NCI-H1105 (cell line): ENCODE measurements at regions not wholly inside any gene's neighbourhood (a gene's known extent, or its start where the extent isn't known, plus 50 kb on each side); places are given as distances from the start of the nearest gene placed in this dataset.
"Not testable (repeated sequence)": the region's sequence is repeated elsewhere in the genome, so short reads cannot be mapped to it uniquely, and the experiment has no call there.

Experiments used
- DNase-seq: peaks from one replicate; lab custom pipeline; 2025; lab: John Stamatoyannopoulos, UW

GRCh38 chr3:26375843-26376530 lies 246.6 kb upstream of the LRRC3B start:
- DNase-seq = no peak

- no peak for DNase-seq
Observed at GRCh38 chr3:26381411-26381810, 241.2 kb upstream of the LRRC3B start.

GRCh38 chr3:26406636-26407035 lies 215.9 kb upstream of the LRRC3B start:
- DNase-seq = no peak

- no peak for DNase-seq
Observed at GRCh38 chr3:26418553-26418952, 204.0 kb upstream of the LRRC3B start.

GRCh38 chr3:26422415-26422814 lies 200.2 kb upstream of the LRRC3B start:
- no peak for DNase-seq

GRCh38 chr3:26425076-26425475 lies 197.5 kb upstream of the LRRC3B start:
- DNase-seq = no peak

- no peak for DNase-seq
Observed at GRCh38 chr3:26428992-26429391, 193.6 kb upstream of the LRRC3B start.

- DNase-seq = no peak
Observed at GRCh38 chr3:26437678-26438077, 184.9 kb upstream of the LRRC3B start.

- no peak for DNase-seq
Observed at GRCh38 chr3:26438325-26438940, 184.1 kb upstream of the LRRC3B start.

GRCh38 chr3:26438981-26439884 lies 183.3 kb upstream of the LRRC3B start:
- DNase-seq = no peak

GRCh38 chr3:26449996-26450395 lies 172.6 kb upstream of the LRRC3B start:
- no peak for DNase-seq

- no peak for DNase-seq
Observed at GRCh38 chr3:26452363-26452762, 170.2 kb upstream of the LRRC3B start.

- no peak for DNase-seq
Observed at GRCh38 chr3:26460985-26461384, 161.6 kb upstream of the LRRC3B start.

GRCh38 chr3:26472345-26472744 lies 150.2 kb upstream of the LRRC3B start:
- DNase-seq = no peak

GRCh38 chr3:26474706-26475105 lies 147.9 kb upstream of the LRRC3B start:
- DNase-seq = no peak

GRCh38 chr3:26480377-26480776 lies 142.2 kb upstream of the LRRC3B start:
- no peak for DNase-seq

- DNase-seq = no peak
Observed at GRCh38 chr3:26484140-26484539, 138.4 kb upstream of the LRRC3B start.

GRCh38 chr3:26498271-26498670 lies 124.3 kb upstream of the LRRC3B start:
- DNase-seq = no peak

GRCh38 chr3:26505399-26505798 lies 117.2 kb upstream of the LRRC3B start:
- no peak for DNase-seq

- DNase-seq = not testable (repeated sequence)
Observed at GRCh38 chr3:26514445-26515029, 108.0 kb upstream of the LRRC3B start.

GRCh38 chr3:26515351-26515750 lies 107.2 kb upstream of the LRRC3B start:
- no peak for DNase-seq

GRCh38 chr3:26521261-26521660 lies 101.3 kb upstream of the LRRC3B start:
- no peak for DNase-seq

- no peak for DNase-seq
Observed at GRCh38 chr3:26522919-26523318, 99.7 kb upstream of the LRRC3B start.
